ENCODE measurements at regions not wholly inside any gene's neighbourhood (a gene's known extent, or its start where the extent isn't known, plus 50 kb on each side); places are given as distances from the start of the nearest gene placed in this dataset.
"Not testable (repeated sequence)": the region's sequence is repeated elsewhere in the genome, so short reads cannot be mapped to it uniquely, and the experiment has no call there.

DNA sequence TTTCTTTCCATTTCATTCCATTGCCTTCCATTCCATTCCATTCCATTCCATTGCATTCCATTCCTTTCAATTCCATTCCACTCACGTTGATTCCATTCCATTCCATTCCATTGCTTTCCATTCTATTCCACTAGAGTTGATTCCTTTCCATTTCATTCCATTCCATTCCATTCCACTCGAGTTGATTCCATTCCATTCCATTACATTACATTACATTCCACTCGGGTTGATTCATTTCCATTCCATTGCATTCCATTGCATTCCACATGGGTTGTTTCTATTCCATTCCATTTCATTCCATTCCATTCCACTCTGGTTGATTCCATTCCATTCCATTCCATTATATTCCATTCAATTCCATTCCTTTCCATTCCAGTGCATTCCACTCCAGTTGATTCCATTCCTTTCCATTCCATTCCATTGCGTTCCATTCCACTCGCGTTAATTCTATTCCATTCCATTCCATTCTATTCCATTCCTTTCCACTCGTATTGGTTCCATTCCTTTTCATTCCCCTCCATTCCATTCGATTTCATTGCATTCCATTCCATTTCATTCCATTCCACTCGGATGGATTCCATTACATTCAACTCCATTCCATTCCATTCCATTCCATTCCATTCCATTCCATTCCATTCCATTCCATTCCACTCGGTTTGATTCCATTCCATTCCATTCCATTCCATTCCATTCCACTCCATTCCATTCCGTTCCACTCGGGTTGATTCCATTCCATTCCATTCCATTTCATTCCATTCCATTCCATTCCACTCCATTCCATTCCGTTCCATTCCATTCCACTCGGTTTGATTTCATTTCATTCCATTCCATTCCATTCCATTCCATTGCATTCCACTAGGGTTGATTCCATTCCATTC is 1139.1 kb downstream of the RPIA start:
- Mint-ChIP-seq H3K4me3 (peak overlapping the region in 1 of 8 donors; percentile 2), H3K9me3 (peaks cover 0 to 34% (median 7%) of the 10 kb centered on the region in 7 donors), H3K4me1 (peaks cover 0 to 23% (median 3%) of the 10 kb centered on the region in 3 donors), H3K36me3 (peaks cover 2 to 11% of the 10 kb centered on the region in 2 donors)
- H3K27ac Mint-ChIP-seq, H3K27me3 Mint-ChIP-seq, DNase-seq: not testable (repeated sequence)
- ATAC-seq (ENCODE audit: low read depth in 2 of 2) = peak; percentile 27 to 43

- Mint-ChIP-seq H3K27me3 (no peaks in the 10 kb centered on the region), H3K27ac (peak overlapping the region in 1 of 6 donors; percentile 9), H3K9me3 (peaks cover 9 to 42% (median 18%) of the 10 kb centered on the region in 7 donors), H3K4me1 (peaks cover 0 to 23% (median 6%) of the 10 kb centered on the region in 3 donors), H3K36me3 (peaks cover 11 to 14% of the 10 kb centered on the region in 2 donors), H3K4me3 (no peak overlapping the region)
- DNase-seq (no peak), ATAC-seq (ENCODE audit: low read depth in 2 of 2) (no peak)
These were observed 1140.4 kb downstream of the RPIA start for GRCh38 chr2:89831641-89832498.

- H3K36me3 Mint-ChIP-seq = peaks cover 11 to 24% of the 10 kb centered on the region in 2 donors
- no peak overlapping the region for H3K4me3 Mint-ChIP-seq
- ATAC-seq (ENCODE audit: low read depth in 2 of 2) = peak; percentile 50 to 51
- DNase-seq = no peak
- no peak overlapping the region for H3K27ac Mint-ChIP-seq
- peaks cover 0 to 24% (median 6%) of the 10 kb centered on the region in 3 donors for H3K4me1 Mint-ChIP-seq
- H3K27me3 Mint-ChIP-seq = no peaks in the 10 kb centered on the region
- H3K9me3 Mint-ChIP-seq = peaks cover 10 to 50% (median 24%) of the 10 kb centered on the region in 7 donors
These were observed 1141.8 kb downstream of the RPIA start for GRCh38 chr2:89833116-89833779.

DNA sequence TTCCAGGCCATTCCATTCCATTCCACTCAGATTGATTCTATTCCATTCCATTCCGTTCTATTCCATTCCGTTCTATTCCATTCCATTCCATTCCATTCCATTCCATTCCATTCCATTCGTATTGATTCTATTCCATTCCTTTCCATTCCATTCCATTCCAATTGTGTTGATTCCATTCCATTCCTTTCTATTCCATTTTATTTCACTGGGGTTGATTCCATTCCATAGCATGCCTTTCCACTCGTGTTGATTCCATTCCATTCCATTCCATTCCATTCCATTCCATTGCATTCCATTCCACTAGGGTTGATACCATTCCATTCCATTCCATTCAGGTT is 1142.3 kb downstream of the RPIA start:
- peaks cover 10 to 55% (median 24%) of the 10 kb centered on the region in 7 donors for H3K9me3 Mint-ChIP-seq
- no peak for DNase-seq
- H3K27ac Mint-ChIP-seq = no peak overlapping the region
- no peak for ATAC-seq (ENCODE audit: low read depth in 2 of 2)
- H3K4me1 Mint-ChIP-seq = peaks cover 0 to 27% (median 6%) of the 10 kb centered on the region in 3 donors
- no peak overlapping the region for H3K4me3 Mint-ChIP-seq
- no peaks in the 10 kb centered on the region for H3K27me3 Mint-ChIP-seq
- H3K36me3 Mint-ChIP-seq = peaks cover 11 to 29% of the 10 kb centered on the region in 2 donors

DNA sequence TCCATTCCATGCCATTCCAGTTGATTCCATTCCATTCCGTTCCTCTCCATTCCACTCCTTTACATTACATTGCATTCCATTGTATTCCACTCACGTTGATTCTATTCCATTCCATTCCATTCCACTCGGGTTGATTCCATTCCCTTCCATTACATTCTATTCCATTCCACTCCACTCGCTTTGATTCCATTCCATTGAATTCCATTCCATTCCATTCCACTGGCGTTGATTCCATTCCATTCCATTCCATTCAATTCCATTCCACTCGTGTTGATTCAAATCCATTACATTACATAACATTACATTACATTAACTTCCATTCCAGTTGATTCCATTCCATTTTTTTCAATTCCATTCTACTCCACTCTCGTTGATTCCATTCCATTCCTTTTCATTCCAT is 1142.8 kb downstream of the RPIA start:
- peaks cover 7 to 31% of the 10 kb centered on the region in 2 donors for H3K36me3 Mint-ChIP-seq
- peaks cover 10 to 54% (median 24%) of the 10 kb centered on the region in 7 donors for H3K9me3 Mint-ChIP-seq
- DNase-seq = no peak
- peaks cover 0 to 24% (median 6%) of the 10 kb centered on the region in 3 donors for H3K4me1 Mint-ChIP-seq
- H3K27me3 Mint-ChIP-seq = no peaks in the 10 kb centered on the region
- no peak overlapping the region for H3K4me3 Mint-ChIP-seq
- no peak for ATAC-seq (ENCODE audit: low read depth in 2 of 2)
- H3K27ac Mint-ChIP-seq = peak overlapping the region in 1 of 6 donors; percentile 45

GRCh38 chr2:89836326-89836725 is 1144.9 kb downstream of the RPIA start:
- not testable (repeated sequence) for DNase-seq, H3K4me3 Mint-ChIP-seq, H3K27ac Mint-ChIP-seq, H3K27me3 Mint-ChIP-seq
- peak; percentile 45 to 53 for ATAC-seq (ENCODE audit: low read depth in 2 of 2)
- peaks cover 14 to 31% of the 10 kb centered on the region in 2 donors for H3K36me3 Mint-ChIP-seq
- peaks cover 19 to 48% (median 25%) of the 10 kb centered on the region in 7 donors for H3K9me3 Mint-ChIP-seq
- H3K4me1 Mint-ChIP-seq = peaks cover 7 to 26% (median 14%) of the 10 kb centered on the region in 3 donors

DNA sequence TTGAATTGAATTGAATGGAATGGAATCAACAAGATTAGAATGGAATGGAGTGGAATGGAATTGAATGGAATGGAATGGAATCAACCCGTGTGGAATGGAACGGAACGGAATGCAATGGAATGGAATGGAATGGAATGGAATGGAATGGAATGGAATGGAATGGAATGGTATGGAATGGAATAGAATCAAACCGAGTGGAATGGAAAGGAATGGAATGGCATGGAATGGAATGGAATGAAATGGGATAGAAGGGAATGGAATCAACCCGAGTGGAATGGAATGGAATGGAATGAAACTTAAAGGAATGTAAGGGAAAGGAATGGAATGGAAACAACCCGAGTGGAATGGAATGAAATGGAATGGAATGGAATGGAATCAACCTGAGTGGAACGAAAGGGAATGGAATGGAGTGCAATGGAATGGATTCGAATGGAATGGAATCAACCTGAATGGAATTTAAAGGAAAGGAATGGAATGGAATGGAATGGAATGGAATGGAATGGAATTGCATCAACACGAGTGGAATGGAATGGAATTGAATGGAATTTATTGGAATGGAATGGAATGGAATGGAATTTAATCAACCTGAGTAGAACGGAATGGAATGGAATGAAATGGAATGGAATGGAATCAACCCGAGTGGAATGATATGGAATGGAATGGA is 1146.6 kb downstream of the RPIA start:
- peak overlapping the region in 1 of 6 donors; percentile 13 for H3K27ac Mint-ChIP-seq
- H3K9me3 Mint-ChIP-seq = peaks cover 19 to 47% (median 31%) of the 10 kb centered on the region in 7 donors
- H3K4me1 Mint-ChIP-seq = peaks cover 10 to 30% (median 24%) of the 10 kb centered on the region in 3 donors
- no peak for ATAC-seq (ENCODE audit: low read depth in 2 of 2)
- peaks cover 14 to 31% of the 10 kb centered on the region in 2 donors for H3K36me3 Mint-ChIP-seq
- DNase-seq = no peak
- no peak overlapping the region for H3K4me3 Mint-ChIP-seq
- no peaks in the 10 kb centered on the region for H3K27me3 Mint-ChIP-seq

DNA sequence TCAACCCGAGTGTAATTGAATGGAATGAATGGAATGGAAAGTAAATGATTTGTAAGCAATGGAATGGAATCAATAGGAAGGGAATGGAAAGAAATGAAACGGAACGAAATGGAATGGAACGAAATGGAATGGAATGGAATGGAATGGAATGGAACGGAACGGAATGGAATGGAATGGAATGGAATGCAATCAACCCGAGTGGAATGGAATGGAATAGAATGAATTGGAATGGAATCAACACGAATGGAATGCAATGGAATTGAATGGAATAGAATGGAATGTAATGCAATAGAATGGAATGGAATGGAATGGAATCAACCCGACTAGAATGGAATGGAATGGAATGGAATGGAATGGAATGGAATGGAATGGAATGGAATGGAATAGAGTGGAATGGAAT is 1148.7 kb downstream of the RPIA start:
- H3K4me3 Mint-ChIP-seq; ATAC-seq (ENCODE audit: low read depth in 2 of 2); DNase-seq; H3K27me3 Mint-ChIP-seq: not testable (repeated sequence)
- Mint-ChIP-seq H3K36me3 (peaks cover 14 to 31% of the 10 kb centered on the region in 2 donors), H3K9me3 (peaks cover 18 to 41% (median 31%) of the 10 kb centered on the region in 7 donors), H3K27ac (peak overlapping the region in 1 of 6 donors; percentile 0), H3K4me1 (peaks cover 17 to 37% (median 18%) of the 10 kb centered on the region in 3 donors)

- H3K4me1 Mint-ChIP-seq = peaks cover 17 to 37% (median 18%) of the 10 kb centered on the region in 3 donors
- H3K4me3 Mint-ChIP-seq = peak overlapping the region in 4 of 8 donors; percentile 2 to 63 (median 36)
- not testable (repeated sequence) for H3K27ac Mint-ChIP-seq; H3K27me3 Mint-ChIP-seq; ATAC-seq (ENCODE audit: low read depth in 2 of 2); DNase-seq
- peaks cover 14 to 26% of the 10 kb centered on the region in 2 donors for H3K36me3 Mint-ChIP-seq
- peaks cover 11 to 38% (median 31%) of the 10 kb centered on the region in 7 donors for H3K9me3 Mint-ChIP-seq
These were observed 1149.5 kb downstream of the RPIA start for GRCh38 chr2:89840781-89841475.

DNA sequence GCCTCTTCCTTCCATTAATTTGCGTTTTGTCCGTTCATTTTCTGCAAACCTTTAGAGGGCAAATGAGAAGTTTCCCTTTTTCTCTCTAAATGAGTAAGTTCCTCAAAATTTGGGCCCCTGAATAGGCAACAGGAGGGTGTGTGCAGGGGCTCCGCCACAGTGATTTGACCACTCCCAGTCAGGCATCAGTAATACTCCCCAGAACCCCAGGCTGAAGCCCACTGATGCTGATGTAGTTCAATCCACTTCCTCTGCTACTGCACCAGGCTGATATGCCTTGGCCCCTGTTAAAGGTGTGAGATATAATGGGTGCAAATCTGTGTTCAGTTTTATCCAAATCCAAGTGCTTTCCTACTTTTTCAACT is 1150.0 kb downstream of the RPIA start:
- H3K36me3 Mint-ChIP-seq = peaks cover 10 to 21% of the 10 kb centered on the region in 2 donors
- H3K27ac Mint-ChIP-seq = no peak overlapping the region
- peak; percentile 88 to 96 for ATAC-seq (ENCODE audit: low read depth in 2 of 2)

GRCh38 chr2:89842180-89842908 is 1150.9 kb downstream of the RPIA start:
- Mint-ChIP-seq H3K4me1 (peaks cover 14 to 34% (median 17%) of the 10 kb centered on the region in 3 donors), H3K9me3 (peaks cover 0 to 29% (median 21%) of the 10 kb centered on the region in 7 donors), H3K4me3 (peak overlapping the region in 1 of 8 donors; percentile 25), H3K27me3 (no peaks in the 10 kb centered on the region), H3K36me3 (peaks cover 8 to 15% of the 10 kb centered on the region in 2 donors), H3K27ac (peak overlapping the region in 1 of 6 donors; percentile 35)
- DNase-seq = no peak
- ATAC-seq (ENCODE audit: low read depth in 2 of 2) = no peak

More for the DNA sequence above, 1150.0 kb downstream of the RPIA start:
- Mint-ChIP-seq H3K4me3 (peak overlapping the region in 5 of 8 donors; percentile 2 to 63 (median 36)), H3K9me3 (peaks cover 6 to 34% (median 27%) of the 10 kb centered on the region in 7 donors), H3K27me3 (no peaks in the 10 kb centered on the region), H3K4me1 (peaks cover 15 to 34% (median 17%) of the 10 kb centered on the region in 3 donors)
- peak; percentile 54 for DNase-seq

Measured in naive B cell (primary cell).